HG03025 (cell line): ENCODE measurements at regions not wholly inside any gene's neighbourhood (a gene's known extent, or its start where the extent isn't known, plus 50 kb on each side); places are given as distances from the start of the nearest gene placed in this dataset.

ENCODE experiments used
- ATAC-seq: cut with Tn5 transposase; IDR thresholded peaks from one replicate; pipeline ENCODE4 v1.9.1; 2021; ENCODE audit warnings: mild to moderate bottlenecking, moderate library complexity; ENCODE audit not compliant: unreplicated experiment, low FRiP score

GRCh38 chr16:66081775-66082366 lies 284.6 kb upstream of the CDH5 start:
- no peak for ATAC-seq

GRCh38 chr16:66079671-66080334 lies 286.7 kb upstream of the CDH5 start:
- ATAC-seq, result no peak

GRCh38 chr16:66070140-66070917 lies 296.2 kb upstream of the CDH5 start:
- no peak for ATAC-seq

- ATAC-seq, result no peak
These were observed 296.9 kb upstream of the CDH5 start for GRCh38 chr16:66069587-66069986.

- no peak for ATAC-seq
These were observed 300.1 kb upstream of the CDH5 start for GRCh38 chr16:66066404-66066803.

- no peak for ATAC-seq
These were observed 300.6 kb upstream of the CDH5 start for GRCh38 chr16:66065925-66066324.

- no peak for ATAC-seq
These were observed 301.5 kb upstream of the CDH5 start for GRCh38 chr16:66064801-66065530.

GRCh38 chr16:66058832-66059231 lies 307.7 kb upstream of the CDH5 start:
- no peak for ATAC-seq

GRCh38 chr16:66058172-66058691 lies 308.3 kb upstream of the CDH5 start:
- no peak for ATAC-seq

GRCh38 chr16:66057057-66057456 lies 309.4 kb upstream of the CDH5 start:
- no peak for ATAC-seq

- ATAC-seq, result no peak
These were observed 312.4 kb upstream of the CDH5 start for GRCh38 chr16:66054095-66054494.

GRCh38 chr16:66052745-66053144 lies 313.7 kb upstream of the CDH5 start:
- no peak for ATAC-seq

GRCh38 chr16:66050991-66051390 lies 315.5 kb upstream of the CDH5 start:
- no peak for ATAC-seq

GRCh38 chr16:66049865-66050264 lies 316.6 kb upstream of the CDH5 start:
- no peak for ATAC-seq

- ATAC-seq, result no peak
These were observed 320.9 kb upstream of the CDH5 start for GRCh38 chr16:66045626-66046025.

GRCh38 chr16:66044556-66044955 lies 321.9 kb upstream of the CDH5 start:
- no peak for ATAC-seq

- no peak for ATAC-seq
These were observed 322.4 kb upstream of the CDH5 start for GRCh38 chr16:66044089-66044488.

- ATAC-seq, result no peak
These were observed 323.2 kb upstream of the CDH5 start for GRCh38 chr16:66043326-66043725.

- ATAC-seq, result no peak
These were observed 324.1 kb upstream of the CDH5 start for GRCh38 chr16:66042341-66042740.

GRCh38 chr16:66041907-66042306 lies 324.6 kb upstream of the CDH5 start:
- ATAC-seq, result no peak

GRCh38 chr16:66039793-66040192 lies 326.7 kb upstream of the CDH5 start:
- no peak for ATAC-seq
